Natural killer cell treated with Interleukin-12 subunit alpha and Interleukin-12 subunit beta and Interleukin-15 and Interleukin-18, amount 100 ng/mL, for 72 hours (primary cell): ENCODE measurements at regions not wholly inside any gene's neighbourhood (a gene's known extent, or its start where the extent isn't known, plus 50 kb on each side); places are given as distances from the start of the nearest gene placed in this dataset.
"Not testable (repeated sequence)": the region's sequence is repeated elsewhere in the genome, so short reads cannot be mapped to it uniquely, and the experiment has no call there.

ENCODE experiments used
- ATAC-seq, 2 donors: fragments of 150-1000 bp; cut with Tn5 transposase in 1 of 2; sonication (Bioruptor Pico), chemical (Tn5 transposase) in 1 of 2; 2 replicates each; pipeline ENCODE4 v1.10.0; 2021
- DNase-seq: peaks from one replicate; pipeline ENCODE4 v3.0.0; 2022; ENCODE audit warnings: low spot score
- H3K27ac Mint-ChIP-seq, 2 donors: 1 replicate in 1 of 2; 2 replicates in 1 of 2; pipeline ENCODE4 v1.8.0; 2022; ENCODE audit warnings: mixed read lengths in 2 of 2, mild to moderate bottlenecking in 1 of 2, moderate library complexity in 1 of 2
- H3K27me3 Mint-ChIP-seq, 2 donors: 1 replicate in 1 of 2; 2 replicates in 1 of 2; pipeline ENCODE4 v1.8.0; 2022; ENCODE audit warnings: mixed read lengths in 2 of 2
- H3K36me3 Mint-ChIP-seq: one replicate; pipeline ENCODE4 v1.8.0; 2022; ENCODE audit warnings: mixed read lengths
- H3K4me1 Mint-ChIP-seq, 2 donors: 1 replicate in 1 of 2; 2 replicates in 1 of 2; pipeline ENCODE4 v1.8.0; 2022; ENCODE audit warnings: low read depth in 2 of 2, mixed read lengths in 2 of 2, mild to moderate bottlenecking in 1 of 2
- H3K4me3 Mint-ChIP-seq: one replicate; pipeline ENCODE4 v1.8.0; 2022; ENCODE audit warnings: mixed read lengths
- H3K9me3 Mint-ChIP-seq: 2 replicates; pipeline ENCODE4 v1.8.0; 2022; ENCODE audit warnings: mixed read lengths

DNA sequence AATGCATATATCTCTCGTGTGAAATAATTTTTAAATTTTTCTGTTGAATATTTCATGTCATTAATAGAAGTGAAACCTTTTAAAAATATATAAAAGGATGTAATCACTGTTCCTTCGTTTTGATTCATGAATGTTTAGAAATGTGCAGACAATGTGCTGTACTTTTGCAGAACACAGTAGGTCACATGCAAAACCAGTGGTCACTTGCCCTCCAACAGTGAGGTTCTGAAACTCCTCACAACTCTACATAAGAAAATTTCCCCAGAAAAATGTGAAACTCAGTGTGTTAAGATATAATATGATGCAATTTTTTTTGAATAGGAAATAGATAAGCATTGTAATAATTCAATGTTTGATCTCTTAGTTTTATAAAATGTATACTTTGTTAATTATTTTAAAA lies 747.7 kb upstream of the CDH18 start:
- ATAC-seq, H3K27me3 Mint-ChIP-seq, H3K4me1 Mint-ChIP-seq, H3K9me3 Mint-ChIP-seq, H3K4me3 Mint-ChIP-seq, DNase-seq, H3K36me3 Mint-ChIP-seq, H3K27ac Mint-ChIP-seq: not testable (repeated sequence)

DNA sequence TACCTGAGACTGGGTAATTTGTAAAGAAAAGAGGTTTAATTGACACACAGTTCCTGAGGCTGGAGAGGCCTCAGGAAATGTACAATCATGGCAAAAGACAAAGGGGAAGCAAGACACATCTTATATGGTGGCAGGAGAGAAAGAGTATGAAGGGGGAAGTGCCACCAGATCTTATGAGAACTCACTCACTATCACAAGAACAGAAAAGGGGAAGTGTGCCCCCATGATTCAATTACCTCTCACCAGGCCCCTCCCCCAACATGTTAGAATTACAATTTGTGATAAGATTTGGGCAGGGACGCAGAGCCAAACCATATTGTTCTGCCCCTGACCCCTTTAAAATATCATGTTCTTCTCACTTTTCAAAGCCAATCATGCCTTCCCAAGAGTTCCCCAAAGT lies 744.2 kb upstream of the CDH18 start:
- not testable (repeated sequence) for H3K4me1 Mint-ChIP-seq, H3K27me3 Mint-ChIP-seq, DNase-seq, ATAC-seq, H3K27ac Mint-ChIP-seq, H3K4me3 Mint-ChIP-seq, H3K36me3 Mint-ChIP-seq, H3K9me3 Mint-ChIP-seq

GRCh38 chr5:20721286-20721685 lies 733.3 kb upstream of the CDH18 start:
- not testable (repeated sequence) for H3K27me3 Mint-ChIP-seq

DNA sequence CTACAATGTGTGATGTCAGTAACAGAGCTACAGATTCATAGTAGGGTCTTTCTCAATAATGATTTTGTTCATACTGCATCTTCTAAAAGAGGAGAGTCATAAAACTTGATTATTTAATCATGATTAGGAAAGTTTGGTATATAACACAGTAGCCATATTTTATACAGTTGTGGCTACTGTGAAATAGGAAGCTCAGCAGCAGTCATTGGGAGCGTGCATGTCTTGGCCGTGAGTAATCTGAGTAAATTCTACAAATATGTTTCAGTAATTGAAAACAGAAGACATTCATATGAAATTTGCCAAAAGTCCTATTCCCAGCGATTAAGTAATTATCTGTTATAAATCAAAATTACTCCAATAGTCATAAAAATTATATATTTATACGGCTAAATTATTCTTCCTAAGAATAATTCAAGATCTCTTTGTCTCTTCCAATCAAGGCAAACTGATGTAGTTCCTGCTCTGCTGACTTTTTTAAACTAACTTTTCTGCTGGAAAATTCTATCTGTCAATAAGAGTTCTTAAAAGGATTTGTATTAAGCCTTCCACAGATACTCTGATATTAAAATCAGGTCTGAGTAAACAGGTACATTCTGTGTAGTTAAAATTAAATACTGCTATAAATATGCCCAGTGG lies 723.6 kb upstream of the CDH18 start:
- not testable (repeated sequence) for H3K27me3 Mint-ChIP-seq, H3K9me3 Mint-ChIP-seq, DNase-seq, H3K4me3 Mint-ChIP-seq, H3K36me3 Mint-ChIP-seq, ATAC-seq, H3K4me1 Mint-ChIP-seq, H3K27ac Mint-ChIP-seq

More at GRCh38 chr5:20721286-20721685, 733.3 kb upstream of the CDH18 start:
- H3K27ac Mint-ChIP-seq, H3K4me1 Mint-ChIP-seq, H3K36me3 Mint-ChIP-seq, H3K4me3 Mint-ChIP-seq, ATAC-seq, H3K9me3 Mint-ChIP-seq, DNase-seq: not testable (repeated sequence)

- H3K27ac Mint-ChIP-seq, ATAC-seq, H3K4me3 Mint-ChIP-seq, H3K27me3 Mint-ChIP-seq, H3K9me3 Mint-ChIP-seq, H3K36me3 Mint-ChIP-seq, DNase-seq, H3K4me1 Mint-ChIP-seq: not testable (repeated sequence)
Observed at GRCh38 chr5:20707634-20708033, 719.6 kb upstream of the CDH18 start.

DNA sequence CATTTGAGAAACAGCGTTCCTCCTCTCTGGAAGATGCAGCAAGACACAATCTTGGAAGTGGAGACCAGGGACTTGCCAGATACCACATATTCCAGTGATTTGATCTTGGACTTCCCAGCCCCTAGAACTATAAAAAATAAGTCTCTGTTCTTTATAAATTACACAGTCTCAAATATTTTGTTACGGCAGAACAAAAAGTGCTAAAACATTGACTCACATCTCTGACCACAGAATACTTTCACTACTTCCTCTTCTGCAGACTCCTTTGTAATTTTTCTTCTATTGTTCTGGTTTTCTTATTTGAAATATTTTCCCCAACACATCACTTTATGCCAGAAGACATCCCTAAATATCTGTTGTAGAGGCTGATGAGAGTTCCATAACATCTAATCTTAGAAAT lies 706.1 kb upstream of the CDH18 start:
- ATAC-seq: no peak
- H3K36me3 Mint-ChIP-seq: no peaks in the 10 kb centered on the region
- DNase-seq: no peak
- H3K27ac Mint-ChIP-seq: no peak overlapping the region
- H3K4me1 Mint-ChIP-seq: no peaks in the 10 kb centered on the region
- H3K27me3 Mint-ChIP-seq: no peaks in the 10 kb centered on the region
- no peaks in the 10 kb centered on the region for H3K9me3 Mint-ChIP-seq
- no peak overlapping the region for H3K4me3 Mint-ChIP-seq

DNA sequence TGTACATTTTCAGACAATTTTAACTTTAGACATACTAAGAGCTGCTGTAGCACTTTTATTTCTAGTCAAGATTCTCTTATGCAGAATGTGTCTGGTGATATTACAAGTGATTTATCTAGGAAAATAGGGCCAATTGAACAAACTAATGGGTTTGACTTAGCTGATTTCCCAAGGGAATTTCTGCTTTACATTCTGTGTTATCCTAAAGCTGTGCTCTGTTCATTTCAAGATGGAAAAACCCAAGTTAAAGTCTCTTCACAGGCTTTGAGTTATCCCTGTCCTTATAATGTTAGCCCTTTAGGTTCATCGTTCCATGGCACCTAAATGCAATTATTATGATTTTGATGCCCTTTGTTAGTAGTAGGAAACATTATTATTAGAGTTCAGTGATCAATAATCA lies 704.9 kb upstream of the CDH18 start:
- peaks cover 7% of the 10 kb centered on the region for H3K36me3 Mint-ChIP-seq
- H3K4me3 Mint-ChIP-seq: no peak overlapping the region

DNA sequence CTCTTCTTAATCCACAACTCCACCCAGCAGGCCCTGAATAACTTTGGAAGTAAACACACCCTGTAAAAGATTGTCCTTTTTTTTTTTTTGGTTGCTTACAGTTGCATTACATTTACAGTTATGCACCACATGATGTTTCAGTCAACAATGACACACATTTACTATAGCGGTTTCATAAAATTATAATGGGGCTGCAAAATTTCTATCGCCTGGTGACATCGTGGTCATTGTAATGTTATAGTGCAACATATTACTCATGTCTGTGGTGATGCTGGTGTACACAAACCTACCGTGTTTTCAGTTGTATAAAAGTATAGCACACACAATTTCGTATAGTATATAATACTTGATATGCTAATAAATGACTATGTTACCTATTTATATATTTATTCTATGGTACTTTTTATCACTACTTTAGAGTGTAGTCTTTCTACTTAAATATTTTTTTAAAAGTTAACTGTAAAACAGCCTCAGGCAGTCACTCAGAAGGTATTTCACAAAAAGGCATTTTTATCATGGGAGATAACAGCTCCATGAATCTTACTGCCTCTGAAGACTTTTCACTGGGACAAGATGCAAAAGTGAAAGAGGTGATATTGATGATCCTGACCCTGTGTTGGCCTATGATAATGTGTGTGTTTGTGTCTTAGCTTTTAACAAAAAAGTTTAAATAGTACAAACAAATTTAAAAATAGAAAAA lies 695.4 kb upstream of the CDH18 start:
- DNase-seq (no peak), ATAC-seq (no peak)
- Mint-ChIP-seq H3K27ac (no peak overlapping the region), H3K4me1 (no peaks in the 10 kb centered on the region), H3K36me3 (peaks cover 4% of the 10 kb centered on the region), H3K4me3 (no peak overlapping the region), H3K27me3 (no peaks in the 10 kb centered on the region), H3K9me3 (peaks cover 10% of the 10 kb centered on the region)

More for the DNA sequence above, 704.9 kb upstream of the CDH18 start:
- no peaks in the 10 kb centered on the region for H3K27me3 Mint-ChIP-seq
- no peak overlapping the region for H3K27ac Mint-ChIP-seq
- ATAC-seq (no peak), DNase-seq (no peak)
- no peaks in the 10 kb centered on the region for H3K4me1 Mint-ChIP-seq
- H3K9me3 Mint-ChIP-seq: no peaks in the 10 kb centered on the region

DNA sequence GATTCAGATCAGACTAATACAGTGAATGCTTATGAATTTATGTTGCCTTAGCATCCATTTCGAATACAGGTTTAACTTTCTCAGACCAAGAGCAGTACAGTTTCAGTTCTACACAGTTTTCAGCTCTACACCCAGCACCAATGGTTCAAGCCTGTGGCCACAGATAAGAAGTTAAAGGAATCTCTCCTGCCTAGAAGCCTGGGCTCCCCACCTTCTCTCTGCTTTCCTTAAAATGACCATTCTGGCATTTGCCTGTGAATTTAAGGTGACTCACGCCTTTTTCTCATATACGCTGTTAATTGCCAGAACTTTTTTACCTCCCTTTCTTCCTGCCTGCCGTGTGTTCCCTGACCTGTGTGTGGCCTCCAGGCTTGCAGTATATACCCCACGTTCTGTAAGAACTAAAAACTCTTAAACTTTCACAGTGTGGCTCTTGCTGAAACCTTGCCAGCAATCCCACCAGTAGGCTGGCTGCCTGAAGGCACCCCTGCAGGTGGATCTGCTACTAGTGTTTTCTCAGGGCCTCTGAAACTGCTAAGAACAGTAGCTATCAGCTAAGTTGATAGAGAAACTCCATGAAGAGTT lies 692.8 kb upstream of the CDH18 start:
- H3K27me3 Mint-ChIP-seq: no peaks in the 10 kb centered on the region
- H3K9me3 Mint-ChIP-seq: peaks cover 12% of the 10 kb centered on the region
- no peak overlapping the region for H3K4me3 Mint-ChIP-seq
- no peaks in the 10 kb centered on the region for H3K4me1 Mint-ChIP-seq
- no peak for DNase-seq
- ATAC-seq: no peak
- no peaks in the 10 kb centered on the region for H3K36me3 Mint-ChIP-seq
- H3K27ac Mint-ChIP-seq: no peak overlapping the region

DNA sequence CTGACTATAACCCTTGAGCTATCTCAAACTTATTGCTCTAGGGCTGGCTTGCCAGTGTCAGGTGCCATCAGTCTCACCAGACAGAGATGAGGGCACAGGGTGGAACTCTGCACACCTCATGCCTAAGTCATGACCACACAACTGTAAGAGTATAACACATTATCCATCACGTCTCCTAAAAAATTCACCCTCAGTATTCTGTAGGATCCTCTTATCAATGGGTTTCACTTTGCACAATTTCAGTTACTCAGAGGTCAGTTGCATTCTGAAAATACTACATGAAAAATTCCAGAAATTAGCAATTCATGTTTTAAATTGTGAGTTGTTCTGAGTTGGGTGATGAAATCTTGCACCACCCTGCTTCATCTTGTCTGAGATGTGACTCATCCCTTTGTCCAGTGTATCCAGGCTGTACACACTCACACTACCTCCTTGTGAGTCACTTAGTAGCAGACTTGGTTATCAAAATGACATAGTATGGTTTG lies 690.9 kb upstream of the CDH18 start:
- no peak overlapping the region for H3K27ac Mint-ChIP-seq

GRCh38 chr5:20678386-20678785 lies 690.4 kb upstream of the CDH18 start:
- Mint-ChIP-seq H3K4me3 (no peak overlapping the region), H3K36me3 (no peaks in the 10 kb centered on the region), H3K27me3 (no peaks in the 10 kb centered on the region), H3K4me1 (no peaks in the 10 kb centered on the region), H3K27ac (no peak overlapping the region), H3K9me3 (peaks cover 14% of the 10 kb centered on the region)
- DNase-seq (no peak), ATAC-seq (no peak)

More for the DNA sequence above, 690.9 kb upstream of the CDH18 start:
- no peak overlapping the region for H3K4me3 Mint-ChIP-seq
- no peaks in the 10 kb centered on the region for H3K27me3 Mint-ChIP-seq
- ATAC-seq: no peak
- no peak for DNase-seq
- no peaks in the 10 kb centered on the region for H3K36me3 Mint-ChIP-seq
- H3K4me1 Mint-ChIP-seq: no peaks in the 10 kb centered on the region
- peaks cover 14% of the 10 kb centered on the region for H3K9me3 Mint-ChIP-seq

DNA sequence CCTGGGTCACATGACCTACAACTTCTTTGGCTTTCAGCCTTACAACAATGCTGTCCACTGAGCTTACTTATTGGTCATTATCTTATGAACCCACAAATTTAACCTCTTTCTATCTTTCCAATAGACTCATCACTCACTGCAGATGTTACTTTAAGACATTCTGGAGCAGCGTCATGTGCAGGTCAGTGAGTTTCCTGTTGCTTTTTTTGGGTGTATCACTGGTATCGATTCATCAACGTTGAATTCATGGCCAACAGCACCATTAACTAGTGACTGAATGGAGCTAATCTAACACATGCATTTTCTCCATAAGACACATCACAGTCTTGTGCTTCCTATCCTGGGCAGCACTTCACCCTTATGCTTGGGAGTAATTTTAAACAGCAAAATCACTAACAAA lies 672.6 kb upstream of the CDH18 start:
- Mint-ChIP-seq H3K27me3 (no peaks in the 10 kb centered on the region), H3K27ac (no peak overlapping the region), H3K4me3 (no peak overlapping the region), H3K9me3 (peaks cover 6% of the 10 kb centered on the region), H3K4me1 (no peaks in the 10 kb centered on the region), H3K36me3 (no peaks in the 10 kb centered on the region)
- ATAC-seq (no peak), DNase-seq (no peak)

DNA sequence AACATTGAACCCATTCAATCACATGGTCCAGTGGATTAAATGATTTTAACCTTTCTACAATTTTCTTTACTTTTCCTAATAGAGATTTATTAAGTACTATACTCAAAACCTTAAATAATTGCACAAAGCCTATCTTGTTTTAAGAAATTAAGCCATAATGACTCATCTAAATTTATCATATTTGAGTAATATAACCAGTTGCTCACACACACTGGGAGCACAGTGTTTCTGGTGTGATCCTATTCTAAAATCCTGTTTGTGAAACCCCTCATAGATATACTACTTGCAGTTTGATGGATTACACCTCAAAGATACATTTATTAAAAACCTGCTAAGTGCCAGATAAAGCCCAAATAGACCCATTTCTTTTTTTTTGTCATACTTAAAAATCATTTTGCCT lies 668.3 kb upstream of the CDH18 start:
- no peak overlapping the region for H3K27ac Mint-ChIP-seq
- H3K9me3 Mint-ChIP-seq: peaks cover 23% of the 10 kb centered on the region
- H3K27me3 Mint-ChIP-seq: no peaks in the 10 kb centered on the region
- ATAC-seq (no peak), DNase-seq (no peak)
- no peak overlapping the region for H3K4me3 Mint-ChIP-seq
- H3K4me1 Mint-ChIP-seq: no peaks in the 10 kb centered on the region
- peaks cover 6% of the 10 kb centered on the region for H3K36me3 Mint-ChIP-seq

DNA sequence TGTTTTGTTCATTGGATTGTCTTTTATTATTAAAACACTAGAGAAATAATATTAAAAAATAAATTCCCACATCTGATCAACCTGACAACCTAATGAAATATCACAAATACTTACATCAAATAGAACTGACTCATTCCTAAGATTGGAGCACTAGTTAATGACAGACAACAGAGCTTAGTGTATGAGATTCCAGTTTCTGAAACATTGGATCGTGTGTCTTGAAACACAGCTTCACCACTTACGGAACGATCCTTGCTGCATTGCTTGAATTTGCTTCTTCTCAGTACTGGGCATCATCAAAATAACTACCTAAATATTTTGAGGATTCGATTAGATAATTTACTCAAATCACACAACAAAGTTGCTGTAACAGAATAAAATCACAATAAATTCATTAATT lies 667.2 kb upstream of the CDH18 start:
- peaks cover 11% of the 10 kb centered on the region for H3K36me3 Mint-ChIP-seq
- no peaks in the 10 kb centered on the region for H3K27me3 Mint-ChIP-seq
- H3K4me1 Mint-ChIP-seq: no peaks in the 10 kb centered on the region
- ATAC-seq (no peak), DNase-seq (no peak)
- H3K9me3 Mint-ChIP-seq: peaks cover 28% of the 10 kb centered on the region
- H3K27ac Mint-ChIP-seq: no peak overlapping the region
- no peak overlapping the region for H3K4me3 Mint-ChIP-seq
